LNCAP (cell line): ENCODE measurements at regions not wholly inside any gene's neighbourhood (a gene's known extent, or its start where the extent isn't known, plus 50 kb on each side); places are given as distances from the start of the nearest gene placed in this dataset.

Source experiments
- TF ChIP-seq, protein P1 (sequence below): fragments of 450-650 bp; IDR thresholded peaks from 2 replicates; pipeline ENCODE4 v1.5.1; 2017; ENCODE audit warnings: mild to moderate bottlenecking

DNA sequence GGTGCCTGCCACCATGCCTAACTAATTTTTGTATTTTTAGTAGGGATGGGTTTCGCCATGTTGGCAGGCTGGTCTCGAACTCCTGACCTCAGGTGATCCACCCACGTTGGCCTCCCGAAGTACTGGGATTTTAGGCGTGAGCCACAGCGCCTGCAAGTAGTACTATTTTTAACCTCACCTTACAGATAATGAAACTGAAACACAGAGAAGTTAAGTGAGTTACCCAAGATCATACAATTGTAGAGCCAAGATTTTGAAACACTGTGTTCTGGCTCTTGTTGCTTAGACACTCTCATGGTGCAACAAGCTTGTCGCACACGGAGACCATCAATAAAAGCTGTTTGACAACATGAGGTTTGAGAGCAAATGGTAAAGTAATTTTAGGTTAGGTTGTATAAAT is 159.1 kb upstream of the LMNTD1 start:
- TF ChIP-seq, protein P1, sequence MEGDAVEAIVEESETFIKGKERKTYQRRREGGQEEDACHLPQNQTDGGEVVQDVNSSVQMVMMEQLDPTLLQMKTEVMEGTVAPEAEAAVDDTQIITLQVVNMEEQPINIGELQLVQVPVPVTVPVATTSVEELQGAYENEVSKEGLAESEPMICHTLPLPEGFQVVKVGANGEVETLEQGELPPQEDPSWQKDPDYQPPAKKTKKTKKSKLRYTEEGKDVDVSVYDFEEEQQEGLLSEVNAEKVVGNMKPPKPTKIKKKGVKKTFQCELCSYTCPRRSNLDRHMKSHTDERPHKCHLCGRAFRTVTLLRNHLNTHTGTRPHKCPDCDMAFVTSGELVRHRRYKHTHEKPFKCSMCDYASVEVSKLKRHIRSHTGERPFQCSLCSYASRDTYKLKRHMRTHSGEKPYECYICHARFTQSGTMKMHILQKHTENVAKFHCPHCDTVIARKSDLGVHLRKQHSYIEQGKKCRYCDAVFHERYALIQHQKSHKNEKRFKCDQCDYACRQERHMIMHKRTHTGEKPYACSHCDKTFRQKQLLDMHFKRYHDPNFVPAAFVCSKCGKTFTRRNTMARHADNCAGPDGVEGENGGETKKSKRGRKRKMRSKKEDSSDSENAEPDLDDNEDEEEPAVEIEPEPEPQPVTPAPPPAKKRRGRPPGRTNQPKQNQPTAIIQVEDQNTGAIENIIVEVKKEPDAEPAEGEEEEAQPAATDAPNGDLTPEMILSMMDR: no peak

DNA sequence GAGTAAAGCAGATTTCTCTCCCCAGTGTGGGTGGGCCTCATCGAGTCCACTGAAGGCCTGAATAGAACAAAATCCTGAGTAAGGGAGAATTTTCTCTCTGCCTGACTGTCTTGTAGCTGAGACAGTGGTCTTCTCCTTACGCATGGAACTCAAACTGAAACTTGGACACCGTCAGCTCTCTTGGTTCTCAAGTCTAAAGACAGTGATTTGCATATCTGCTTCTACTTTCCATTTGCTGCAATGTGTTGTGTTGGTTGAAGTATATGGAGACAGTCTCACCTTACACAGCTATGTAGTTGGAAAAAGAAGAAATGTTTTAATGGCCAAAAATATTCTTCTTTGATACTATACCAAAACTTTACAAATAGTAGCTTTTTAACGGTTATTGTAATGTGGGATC is 160.2 kb upstream of the LMNTD1 start:
- TF ChIP-seq, protein P1: no peak

DNA sequence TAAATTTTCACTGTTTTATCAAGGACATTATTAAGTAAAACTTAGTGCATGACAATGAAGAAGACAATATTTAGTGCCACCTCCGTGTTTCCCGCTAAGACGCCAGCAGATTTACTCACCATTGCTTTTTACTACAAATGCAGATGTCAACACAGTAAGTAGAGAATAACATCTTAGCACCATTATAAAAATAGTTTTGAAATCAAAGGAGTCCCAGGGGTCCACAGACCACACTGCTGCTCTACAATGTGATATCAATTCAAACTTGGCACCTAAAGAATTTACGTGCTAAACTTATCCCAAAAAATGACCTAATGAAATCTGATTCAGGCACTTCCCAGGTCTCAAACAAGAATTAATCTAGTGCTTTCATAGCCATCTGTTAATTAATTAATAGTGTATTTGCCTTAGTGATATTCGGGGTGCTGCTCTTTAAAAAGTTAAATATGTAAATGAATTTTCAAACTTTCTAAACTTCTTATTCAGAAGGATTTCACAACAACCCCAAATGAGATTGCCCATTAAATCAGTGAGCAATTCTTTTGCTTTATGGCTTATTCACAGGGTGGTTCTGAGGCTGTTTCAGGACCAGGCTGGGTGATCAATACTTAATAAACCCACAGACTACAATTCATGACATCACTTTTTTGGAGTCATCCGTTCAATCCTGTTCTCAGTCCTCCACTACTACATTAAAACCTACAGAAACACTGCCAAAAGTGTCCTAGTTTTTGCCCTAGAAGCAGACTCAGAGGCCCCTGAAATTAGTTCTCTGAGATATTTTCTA is 161.3 kb upstream of the LMNTD1 start:
- TF ChIP-seq, protein P1: no peak

DNA sequence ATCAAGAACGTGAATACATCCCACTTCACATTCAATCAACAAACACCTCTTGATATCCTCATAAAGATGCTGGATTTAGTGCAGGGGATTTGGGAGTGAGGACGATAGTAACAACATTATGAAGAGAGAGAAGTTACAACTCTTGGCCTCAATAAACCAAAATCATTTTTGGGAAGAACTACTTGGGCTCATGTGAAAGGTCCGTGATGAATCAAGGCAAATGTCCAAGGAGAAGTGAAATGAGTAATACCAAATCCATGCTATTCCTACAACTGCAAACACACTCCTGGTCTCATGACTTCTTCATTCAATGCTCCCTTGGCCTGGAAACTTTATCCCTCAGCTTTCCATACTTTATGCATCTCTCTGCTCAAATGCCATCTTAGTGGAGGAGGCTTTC is 162.0 kb upstream of the LMNTD1 start:
- TF ChIP-seq, protein P1: no peak

DNA sequence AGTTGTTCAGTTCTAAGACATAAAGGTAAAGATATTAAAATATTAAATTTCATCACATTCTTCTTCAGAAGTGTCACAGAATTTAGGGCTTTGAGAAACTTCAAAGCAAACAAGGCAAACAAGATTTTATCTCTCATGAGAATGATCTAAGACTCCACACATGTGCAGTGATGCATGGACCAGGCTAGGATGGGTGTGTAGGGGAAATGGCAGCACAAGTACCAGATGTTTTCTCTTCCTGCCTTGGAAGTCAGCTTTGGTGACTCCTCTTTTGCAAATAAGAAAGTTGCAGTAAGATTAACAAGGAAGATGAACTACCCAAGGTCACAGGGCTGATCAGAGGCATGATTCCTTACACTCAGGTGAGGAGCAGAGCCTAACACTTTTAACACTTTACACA is 163.8 kb upstream of the LMNTD1 start:
- TF ChIP-seq, protein P1: no peak

DNA sequence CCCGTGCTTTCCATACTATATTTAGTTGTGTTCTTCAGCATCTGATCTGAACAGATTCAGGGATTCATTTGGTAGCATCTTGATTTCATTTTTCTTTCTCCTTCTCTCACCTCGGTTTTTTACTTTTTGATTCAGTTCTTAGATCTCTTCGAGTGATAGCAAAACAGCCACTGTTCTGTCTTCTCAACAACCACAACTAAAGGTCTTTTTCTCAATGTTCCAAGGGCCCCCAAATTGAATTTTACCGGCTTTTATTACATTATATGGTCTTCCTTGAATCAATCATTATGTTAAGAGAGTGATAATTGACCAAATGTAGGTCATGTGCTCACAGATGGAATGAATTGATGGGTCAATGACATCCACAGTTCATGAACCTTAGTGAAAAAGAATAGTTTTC is 164.5 kb upstream of the LMNTD1 start:
- TF ChIP-seq, protein P1: no peak

DNA sequence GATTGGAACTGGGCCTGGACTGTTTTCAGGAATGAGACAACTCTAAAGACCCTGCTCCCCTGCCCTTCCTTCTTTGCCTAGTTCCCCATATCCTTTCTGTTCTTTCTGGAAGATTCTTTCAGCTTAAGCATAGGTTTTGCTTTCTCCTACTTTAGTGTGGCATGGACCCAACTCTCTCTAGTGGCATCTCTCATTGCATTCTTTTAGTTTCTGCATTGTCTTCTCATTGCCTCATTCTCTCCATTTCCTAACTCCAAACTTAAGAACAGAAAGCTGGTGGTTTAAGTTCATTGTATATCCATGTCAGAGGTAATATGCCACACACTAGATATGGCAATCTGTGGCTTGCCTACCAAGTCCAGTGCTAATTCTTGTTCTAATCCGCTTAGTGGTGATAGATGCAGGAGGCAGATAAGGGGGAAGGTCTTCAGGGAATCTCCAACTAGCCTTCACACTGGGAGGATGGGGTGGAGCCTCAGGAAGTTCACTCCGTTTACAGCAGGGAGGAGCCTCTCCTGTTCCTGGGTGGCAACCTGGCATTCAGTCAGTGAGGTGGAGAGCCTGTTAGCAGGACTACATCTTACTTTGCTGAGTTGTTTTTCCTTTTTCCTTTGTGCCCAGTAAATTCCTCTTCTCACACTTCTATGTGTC is 165.1 kb upstream of the LMNTD1 start:
- TF ChIP-seq, protein P1: no peak
